ENCODE measurements at regions not wholly inside any gene's neighbourhood (a gene's known extent, or its start where the extent isn't known, plus 50 kb on each side); places are given as distances from the start of the nearest gene placed in this dataset.

DNA sequence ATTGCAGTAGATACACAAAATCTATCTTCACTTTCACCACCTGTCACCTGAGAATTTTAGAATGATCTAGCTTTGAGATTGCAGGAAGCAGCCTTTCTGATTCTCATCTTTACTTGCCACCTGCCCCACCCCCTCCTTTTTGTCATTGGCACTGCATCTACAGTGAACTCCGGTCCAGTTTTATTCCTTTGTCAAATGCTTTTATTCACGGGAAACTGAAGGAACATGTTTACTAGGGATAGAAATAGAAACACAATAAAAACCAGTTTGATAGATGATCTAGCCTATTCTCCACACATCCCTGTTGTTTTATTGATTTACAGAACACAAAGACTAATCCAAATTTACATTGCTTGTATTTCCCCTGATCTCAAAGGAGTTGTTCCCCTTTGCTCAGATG lies 471.7 kb upstream of the STXBP6 start:
- TF ChIP-seq, protein P1, sequence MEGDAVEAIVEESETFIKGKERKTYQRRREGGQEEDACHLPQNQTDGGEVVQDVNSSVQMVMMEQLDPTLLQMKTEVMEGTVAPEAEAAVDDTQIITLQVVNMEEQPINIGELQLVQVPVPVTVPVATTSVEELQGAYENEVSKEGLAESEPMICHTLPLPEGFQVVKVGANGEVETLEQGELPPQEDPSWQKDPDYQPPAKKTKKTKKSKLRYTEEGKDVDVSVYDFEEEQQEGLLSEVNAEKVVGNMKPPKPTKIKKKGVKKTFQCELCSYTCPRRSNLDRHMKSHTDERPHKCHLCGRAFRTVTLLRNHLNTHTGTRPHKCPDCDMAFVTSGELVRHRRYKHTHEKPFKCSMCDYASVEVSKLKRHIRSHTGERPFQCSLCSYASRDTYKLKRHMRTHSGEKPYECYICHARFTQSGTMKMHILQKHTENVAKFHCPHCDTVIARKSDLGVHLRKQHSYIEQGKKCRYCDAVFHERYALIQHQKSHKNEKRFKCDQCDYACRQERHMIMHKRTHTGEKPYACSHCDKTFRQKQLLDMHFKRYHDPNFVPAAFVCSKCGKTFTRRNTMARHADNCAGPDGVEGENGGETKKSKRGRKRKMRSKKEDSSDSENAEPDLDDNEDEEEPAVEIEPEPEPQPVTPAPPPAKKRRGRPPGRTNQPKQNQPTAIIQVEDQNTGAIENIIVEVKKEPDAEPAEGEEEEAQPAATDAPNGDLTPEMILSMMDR (IDR thresholded peaks at IDR 0.05; ENCODE audit: extremely low read depth in 1 of 2, insufficient read depth in 1 of 2, low read depth in 1 of 2, low read length in 2 of 2), result no peak
- no peak for TF ChIP-seq EZH2 (IDR thresholded peaks at IDR 0.05; ENCODE audit: borderline replicate concordance, low read depth, low read length, severe bottlenecking)
- no peak for TF ChIP-seq POLR2A (IDR thresholded peaks at IDR 0.05; ENCODE audit: low read depth, low read length)
- TF ChIP-seq, protein P2, sequence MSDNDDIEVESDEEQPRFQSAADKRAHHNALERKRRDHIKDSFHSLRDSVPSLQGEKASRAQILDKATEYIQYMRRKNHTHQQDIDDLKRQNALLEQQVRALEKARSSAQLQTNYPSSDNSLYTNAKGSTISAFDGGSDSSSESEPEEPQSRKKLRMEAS (IDR thresholded peaks at IDR 0.05; ENCODE audit: insufficient read depth, insufficient read length), result no peak
- no peak for TF ChIP-seq MYC (IDR thresholded peaks at IDR 0.05; ENCODE audit: low read depth, low read length)
- no peak for TF ChIP-seq POLR2AphosphoS5 (IDR thresholded peaks at IDR 0.05; ENCODE audit: insufficient read depth, low read depth, low read length)
- TF ChIP-seq JUN (IDR thresholded peaks at IDR 0.05; ENCODE audit: borderline replicate concordance, insufficient read depth, insufficient read length, low read depth), result no peak
- TF ChIP-seq FOS (IDR thresholded peaks at IDR 0.05; ENCODE audit: borderline replicate concordance, insufficient read depth, low read length), result no peak
- no peak for TF ChIP-seq GATA2 (IDR thresholded peaks at IDR 0.05; ENCODE audit: insufficient read depth, insufficient read length, low read depth, low read length)
- FAIRE-seq, result no peak
- intact Hi-C loops (cut with micrococcal nuclease) (no loop called here), dilution Hi-C loops (cut with MboI; ENCODE audit: extremely low pct_ligation_motif_present, low sequenced_read_pairs) (no loop called here)
- no peak overlapping the region for H3K9ac ChIP-seq (replicated peaks; ENCODE audit: extremely low read depth, insufficient read depth, low read length)
- BruUV-seq (replicated peaks), result no TSS peak
- CTCF ChIA-PET, result no interaction called here
- DNase-seq (ENCODE audit: low read depth, low spot score), result no peak
- H4K20me1 ChIP-seq (replicated peaks; ENCODE audit: control insufficient read depth, extremely low read depth, insufficient read depth, low read length), result no peaks in the 10 kb centered on the region
- no peaks in the 10 kb centered on the region for H3K79me2 ChIP-seq (ENCODE audit: control insufficient read depth, insufficient read depth, low read length)
- H3K27ac ChIP-seq (ENCODE audit: insufficient read depth, low read depth, low read length), result no peak overlapping the region
- POLR2A ChIA-PET, result no interaction called here
- no peaks in the 10 kb centered on the region for H3K9me1 ChIP-seq (replicated peaks; ENCODE audit: control insufficient read depth, extremely low read depth, insufficient read depth, low read length)
- peaks cover 2% of the 10 kb centered on the region for H3K9me3 ChIP-seq (replicated peaks; ENCODE audit: control insufficient read depth, insufficient read depth, low read length)
- no peak overlapping the region for H3K4me2 ChIP-seq (ENCODE audit: insufficient read depth, low read length)
- H2AFZ ChIP-seq (ENCODE audit: low read depth, low read length), result no peak overlapping the region
- H3K4me3 ChIP-seq (replicated peaks in 1 of 3; ENCODE audit: insufficient read depth in 1 of 3, low read depth in 1 of 3, low read length in 3 of 3), result no peak overlapping the region
- no peaks in the 10 kb centered on the region for H3K27me3 ChIP-seq (ENCODE audit: control insufficient read depth in 2 of 2, insufficient read depth in 2 of 2, low read length in 2 of 2)
- no peaks in the 10 kb centered on the region for H3K4me1 ChIP-seq (ENCODE audit: control insufficient read depth, extremely low read depth, insufficient read depth, low read length)
- H3K36me3 ChIP-seq (ENCODE audit: control insufficient read depth in 2 of 2, extremely low read depth in 1 of 2, insufficient read depth in 2 of 2, low read length in 2 of 2), result no peaks in the 10 kb centered on the region
